ENCODE measurements at regions not wholly inside any gene's neighbourhood (a gene's known extent, or its start where the extent isn't known, plus 50 kb on each side); places are given as distances from the start of the nearest gene placed in this dataset.

GRCh38 chr7:84705706-84706105 lies 481.1 kb downstream of the SEMA3D start (continued):
- no peak for TF ChIP-seq REST (IDR thresholded peaks at IDR 0.05; ENCODE audit: low read depth, low read length)
- TF ChIP-seq ZBTB40 (IDR thresholded peaks at IDR 0.05; ENCODE audit: borderline replicate concordance) = no peak
- no peak for TF ChIP-seq IKZF1 (conservative IDR thresholded peaks at IDR 0.05)
- no peak for TF ChIP-seq CUX1 (IDR thresholded peaks at IDR 0.05; ENCODE audit: insufficient replicate concordance, low read depth, low read length)
- no peak for TF ChIP-seq RELA (IDR thresholded peaks at IDR 0.05; ENCODE audit: borderline replicate concordance, partially characterized antibody)
- no peak for TF ChIP-seq MLLT1 (IDR thresholded peaks at IDR 0.05)

Measured in GM12878 (cell line).